Mesenchymal stem cell (in vitro differentiated cells and primary cell): ENCODE measurements at regions not wholly inside any gene's neighbourhood (a gene's known extent, or its start where the extent isn't known, plus 50 kb on each side); places are given as distances from the start of the nearest gene placed in this dataset.

Experiments used
- DNase-seq: peaks from one replicate; pipeline ENCODE4 v3.0.0-alpha.2; 2013
- H2AFZ ChIP-seq: one replicate; pipeline ENCODE4 v1.6.1; 2013; ENCODE audit warnings: low read depth, mild to moderate bottlenecking, control low read depth, inconsistent platforms, low read length, moderate library complexity
- H2AK5ac ChIP-seq: 2 replicates; pipeline ENCODE4 v1.6.1; 2013; ENCODE audit warnings: low read length, moderate library complexity, mild to moderate bottlenecking, inconsistent platforms; ENCODE audit not compliant: severe bottlenecking
- H2BK120ac ChIP-seq: one replicate; pipeline ENCODE4 v1.6.1; 2013; ENCODE audit warnings: low read depth, mild to moderate bottlenecking, inconsistent platforms, low read length, moderate library complexity
- H2BK12ac ChIP-seq, 2 experiments: one replicate each; pipeline ENCODE4 v1.6.1; 2013; ENCODE audit warnings: inconsistent platforms in 2 of 2, low read length in 2 of 2, mild to moderate bottlenecking in 2 of 2, moderate library complexity in 2 of 2, control low read depth in 1 of 2
- H2BK15ac ChIP-seq: one replicate; pipeline ENCODE4 v1.6.1; 2013; ENCODE audit warnings: mild to moderate bottlenecking, low read depth, inconsistent platforms; ENCODE audit not compliant: poor library complexity, severe bottlenecking
- H2BK5ac ChIP-seq: 2 replicates; pipeline ENCODE4 v1.6.1; 2013; ENCODE audit warnings: low read depth, mild to moderate bottlenecking, low read length, control low read depth, inconsistent platforms; ENCODE audit not compliant: poor library complexity, severe bottlenecking
- H3K14ac ChIP-seq, 2 experiments: one replicate each; pipeline ENCODE4 v1.6.1; 2013; ENCODE audit warnings: inconsistent platforms in 2 of 2, low read length in 2 of 2, control low read depth in 1 of 2, mild to moderate bottlenecking in 1 of 2, moderate library complexity in 1 of 2
- H3K18ac ChIP-seq, 2 experiments: one replicate each; pipeline ENCODE4 v1.6.1; 2013; ENCODE audit warnings: inconsistent platforms in 2 of 2, low read length in 2 of 2, control low read depth in 1 of 2, low read depth in 1 of 2, mild to moderate bottlenecking in 1 of 2
- H3K23ac ChIP-seq, 2 experiments: one replicate each; pipeline ENCODE4 v1.6.1; 2013; ENCODE audit warnings: inconsistent platforms in 2 of 2, low read length in 2 of 2, mild to moderate bottlenecking in 2 of 2, moderate library complexity in 2 of 2, control low read depth in 1 of 2
- H3K27ac ChIP-seq: 2 replicates; pipeline ENCODE4 v1.5.1; 2013; ENCODE audit warnings: mild to moderate bottlenecking, moderate library complexity, low read length, control low read depth, inconsistent platforms; ENCODE audit not compliant: poor library complexity, severe bottlenecking
- H3K27me3 ChIP-seq, 2 experiments: 2 replicates each; pipeline versions ENCODE4 v1.6.1 to v1.7.0; 2013; ENCODE audit warnings: low read length in 2 of 2, mild to moderate bottlenecking in 2 of 2, moderate library complexity in 2 of 2, control low read depth in 1 of 2, inconsistent platforms in 1 of 2; ENCODE audit not compliant: control insufficient read depth in 1 of 2, insufficient read depth in 1 of 2
- H3K36me3 ChIP-seq, 2 experiments: 2 replicates each; pipeline versions ENCODE4 v1.6.1 to v1.7.0; 2013; ENCODE audit warnings: low read length in 2 of 2, control low read depth in 1 of 2, inconsistent platforms in 1 of 2, low read depth in 1 of 2, mild to moderate bottlenecking in 1 of 2; ENCODE audit not compliant: insufficient read depth in 2 of 2, control insufficient read depth in 1 of 2
- H3K4ac ChIP-seq, 2 experiments: one replicate each; pipeline ENCODE4 v1.6.1; 2013; ENCODE audit warnings: inconsistent platforms in 2 of 2, low read length in 2 of 2, mild to moderate bottlenecking in 2 of 2, moderate library complexity in 2 of 2, control low read depth in 1 of 2, low read depth in 1 of 2
- H3K4me1 ChIP-seq: 2 replicates; pipeline ENCODE4 v1.6.1; 2013; ENCODE audit warnings: low read depth, low read length, control low read depth; ENCODE audit not compliant: control insufficient read depth, insufficient read depth
- H3K4me2 ChIP-seq: 2 replicates; pipeline ENCODE4 v1.6.1; 2013; ENCODE audit warnings: low read length, mild to moderate bottlenecking, inconsistent platforms; ENCODE audit not compliant: poor library complexity, severe bottlenecking
- H3K4me3 ChIP-seq, 2 experiments: 2 replicates each; pipeline versions ENCODE4 v1.5.1 to v1.7.0; 2013; ENCODE audit warnings: low read length in 2 of 2, mild to moderate bottlenecking in 2 of 2, control low read depth in 1 of 2, low read depth in 1 of 2; ENCODE audit not compliant: insufficient read depth in 1 of 2
- H3K79me1 ChIP-seq: replicated peaks from 2 replicates; pipeline ENCODE4 v1.6.1; 2013; ENCODE audit warnings: mild to moderate bottlenecking, control low read depth, low read length, inconsistent platforms; ENCODE audit not compliant: poor library complexity, severe bottlenecking
- H3K9ac ChIP-seq: 2 replicates; pipeline ENCODE4 v1.7.0; 2013; ENCODE audit warnings: mild to moderate bottlenecking, low read length, moderate library complexity
- H3K9me3 ChIP-seq: 2 replicates; pipeline ENCODE4 v1.7.0; 2013; ENCODE audit warnings: mild to moderate bottlenecking, low read length; ENCODE audit not compliant: control insufficient read depth
- H4K8ac ChIP-seq: one replicate; pipeline ENCODE4 v1.6.1; 2013; ENCODE audit warnings: inconsistent platforms, mild to moderate bottlenecking, low read length, moderate library complexity
- H4K91ac ChIP-seq: one replicate; pipeline ENCODE4 v1.6.1; 2013; ENCODE audit warnings: mild to moderate bottlenecking, low read length, inconsistent platforms
- WGBS: methylation state at CpG from one replicate; pipeline ENCODE4 v1.1.7; 2013; ENCODE audit warnings: mixed read lengths; 5-methylcytosine and 5-hydroxymethylcytosine counted together

GRCh38 chr1:238306411-238306810 is 415.7 kb upstream of the ZP4 start:
- Histone ChIP-seq H3K18ac (no peak overlapping the region), H3K9me3 (peaks cover 5% of the 10 kb centered on the region), H3K27ac (no peak overlapping the region), H4K8ac (no peak overlapping the region), H3K4ac (no peak overlapping the region), H3K4me3 (no peak overlapping the region), H3K23ac (no peak overlapping the region), H2BK120ac (no peak overlapping the region), H3K36me3 (no peaks in the 10 kb centered on the region), H3K14ac (no peak overlapping the region), H2AK5ac (no peak overlapping the region), H3K4me1 (no peaks in the 10 kb centered on the region), H4K91ac (no peak overlapping the region), H2BK5ac (no peak overlapping the region), H2BK15ac (no peak overlapping the region), H3K9ac (no peak overlapping the region), H3K4me2 (no peak overlapping the region), H3K27me3 (no peaks in the 10 kb centered on the region), H2BK12ac (no peak overlapping the region), H3K79me1 (no peaks in the 10 kb centered on the region), H2AFZ (no peak overlapping the region)
- no peak for DNase-seq
- 69% methylated on average over 1 of the region's 1 CpG for WGBS

- Histone ChIP-seq H3K27ac (no peak overlapping the region), H3K18ac (no peak overlapping the region), H3K4ac (no peak overlapping the region), H2AK5ac (no peak overlapping the region), H4K91ac (no peak overlapping the region), H2BK12ac (no peak overlapping the region), H3K4me1 (no peaks in the 10 kb centered on the region), H2AFZ (no peak overlapping the region), H3K4me2 (no peak overlapping the region), H4K8ac (no peak overlapping the region), H3K23ac (no peak overlapping the region), H3K27me3 (no peaks in the 10 kb centered on the region), H3K14ac (no peak overlapping the region), H3K79me1 (no peaks in the 10 kb centered on the region), H3K9me3 (peaks cover 4% of the 10 kb centered on the region), H2BK5ac (no peak overlapping the region), H2BK120ac (no peak overlapping the region), H3K4me3 (no peak overlapping the region), H3K9ac (no peak overlapping the region), H2BK15ac (no peak overlapping the region), H3K36me3 (no peaks in the 10 kb centered on the region)
- DNase-seq, result no peak
These were observed 411.9 kb upstream of the ZP4 start for GRCh38 chr1:238302646-238303045.

DNA sequence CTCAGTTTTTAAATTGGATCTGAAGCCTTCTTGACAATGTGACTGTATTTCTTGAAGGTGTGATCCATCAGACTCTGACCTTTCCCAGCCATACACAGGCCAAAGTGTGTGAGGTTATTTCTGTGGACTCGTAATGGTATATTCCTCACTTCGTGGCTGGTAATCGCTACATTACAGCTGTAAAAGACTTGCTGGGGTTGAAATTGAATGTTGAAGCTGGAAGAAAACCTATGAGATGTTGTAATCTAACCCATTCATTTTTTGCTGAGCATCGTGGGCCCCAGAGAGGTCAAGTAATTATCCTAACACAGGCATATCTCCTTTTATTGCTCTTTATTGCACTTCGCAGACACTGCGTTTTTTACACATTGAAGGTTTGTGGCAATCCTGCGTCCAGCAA is 405.6 kb upstream of the ZP4 start:
- no peak overlapping the region for H3K9ac ChIP-seq
- no peak for DNase-seq

GRCh38 chr1:238293075-238293474 is 402.4 kb upstream of the ZP4 start:
- H4K91ac ChIP-seq, result no peak overlapping the region
- H3K27ac ChIP-seq, result no peak overlapping the region
- no peaks in the 10 kb centered on the region for H3K36me3 ChIP-seq
- H2AFZ ChIP-seq, result no peak overlapping the region
- H3K4me1 ChIP-seq, result no peaks in the 10 kb centered on the region
- H2BK120ac ChIP-seq, result no peak overlapping the region
- no peak for DNase-seq
- H3K23ac ChIP-seq, result no peak overlapping the region
- no peak overlapping the region for H2AK5ac ChIP-seq
- no peak overlapping the region for H2BK12ac ChIP-seq
- H3K79me1 ChIP-seq, result no peaks in the 10 kb centered on the region
- no peak overlapping the region for H3K4me2 ChIP-seq
- H3K14ac ChIP-seq, result no peak overlapping the region
- H3K4ac ChIP-seq, result no peak overlapping the region
- H3K27me3 ChIP-seq, result no peaks in the 10 kb centered on the region
- 17% methylated on average over 1 of the region's 3 CpGs for WGBS
- H2BK5ac ChIP-seq, result no peak overlapping the region
- no peak overlapping the region for H2BK15ac ChIP-seq
- H3K4me3 ChIP-seq, result no peak overlapping the region
- no peak overlapping the region for H3K9ac ChIP-seq
- H3K9me3 ChIP-seq, result peaks cover 11% of the 10 kb centered on the region
- no peak overlapping the region for H4K8ac ChIP-seq
- H3K18ac ChIP-seq, result no peak overlapping the region

More for the DNA sequence above, 405.6 kb upstream of the ZP4 start:
- H3K79me1 ChIP-seq, result no peaks in the 10 kb centered on the region
- no peak overlapping the region for H3K18ac ChIP-seq
- no peak overlapping the region for H2AFZ ChIP-seq
- 62% methylated on average over 7 of the region's 7 CpGs for WGBS
- no peak overlapping the region for H4K91ac ChIP-seq
- no peaks in the 10 kb centered on the region for H3K27me3 ChIP-seq
- no peak overlapping the region for H2AK5ac ChIP-seq
- no peak overlapping the region for H2BK5ac ChIP-seq
- no peak overlapping the region for H3K4me2 ChIP-seq
- H3K4ac ChIP-seq, result no peak overlapping the region
- no peak overlapping the region for H2BK12ac ChIP-seq
- no peak overlapping the region for H2BK15ac ChIP-seq
- H4K8ac ChIP-seq, result no peak overlapping the region
- no peak overlapping the region for H3K4me3 ChIP-seq
- no peak overlapping the region for H2BK120ac ChIP-seq
- H3K36me3 ChIP-seq, result no peaks in the 10 kb centered on the region
- no peak overlapping the region for H3K27ac ChIP-seq
- H3K14ac ChIP-seq, result no peak overlapping the region
- no peak overlapping the region for H3K23ac ChIP-seq
- no peaks in the 10 kb centered on the region for H3K4me1 ChIP-seq
- peaks cover 14% of the 10 kb centered on the region for H3K9me3 ChIP-seq
